Endothelial cell (in vitro differentiated cells): ENCODE measurements at regions not wholly inside any gene's neighbourhood (a gene's known extent, or its start where the extent isn't known, plus 50 kb on each side); places are given as distances from the start of the nearest gene placed in this dataset.

Source experiments
- DNase-seq: peaks from one replicate; pipeline ENCODE4 v3.0.0; 2021; ENCODE audit warnings: low spot score
- H3K27ac Mint-ChIP-seq: one replicate; pipeline ENCODE4 v1.8.0; 2021; ENCODE audit warnings: mixed read lengths, inconsistent platforms; ENCODE audit not compliant: unreplicated experiment
- H3K27me3 Mint-ChIP-seq: one replicate; pipeline ENCODE4 v1.8.0; 2021; ENCODE audit warnings: mild to moderate bottlenecking, moderate library complexity, mixed read lengths, inconsistent platforms; ENCODE audit not compliant: unreplicated experiment
- H3K36me3 Mint-ChIP-seq: one replicate; pipeline ENCODE4 v1.8.0; 2021; ENCODE audit warnings: mild to moderate bottlenecking, low read depth, mixed read lengths, inconsistent platforms; ENCODE audit not compliant: unreplicated experiment
- H3K4me1 Mint-ChIP-seq: one replicate; pipeline ENCODE4 v1.8.0; 2021; ENCODE audit warnings: mild to moderate bottlenecking, mixed read lengths, inconsistent platforms; ENCODE audit not compliant: unreplicated experiment
- H3K4me3 Mint-ChIP-seq: one replicate; pipeline ENCODE4 v1.8.0; 2021; ENCODE audit warnings: mild to moderate bottlenecking, mixed read lengths, inconsistent platforms; ENCODE audit not compliant: unreplicated experiment
- H3K9me3 Mint-ChIP-seq: one replicate; pipeline ENCODE4 v1.8.0; 2021; ENCODE audit warnings: mixed read lengths, inconsistent platforms; ENCODE audit not compliant: unreplicated experiment
- TF ChIP-seq, protein P1 (sequence below): fragments of 200-600 bp; sonication (generic); IDR thresholded peaks from one replicate; pipeline ENCODE4 v1.5.0; 2021; ENCODE audit warnings: antibody characterized with exemption; ENCODE audit not compliant: unreplicated experiment

DNA sequence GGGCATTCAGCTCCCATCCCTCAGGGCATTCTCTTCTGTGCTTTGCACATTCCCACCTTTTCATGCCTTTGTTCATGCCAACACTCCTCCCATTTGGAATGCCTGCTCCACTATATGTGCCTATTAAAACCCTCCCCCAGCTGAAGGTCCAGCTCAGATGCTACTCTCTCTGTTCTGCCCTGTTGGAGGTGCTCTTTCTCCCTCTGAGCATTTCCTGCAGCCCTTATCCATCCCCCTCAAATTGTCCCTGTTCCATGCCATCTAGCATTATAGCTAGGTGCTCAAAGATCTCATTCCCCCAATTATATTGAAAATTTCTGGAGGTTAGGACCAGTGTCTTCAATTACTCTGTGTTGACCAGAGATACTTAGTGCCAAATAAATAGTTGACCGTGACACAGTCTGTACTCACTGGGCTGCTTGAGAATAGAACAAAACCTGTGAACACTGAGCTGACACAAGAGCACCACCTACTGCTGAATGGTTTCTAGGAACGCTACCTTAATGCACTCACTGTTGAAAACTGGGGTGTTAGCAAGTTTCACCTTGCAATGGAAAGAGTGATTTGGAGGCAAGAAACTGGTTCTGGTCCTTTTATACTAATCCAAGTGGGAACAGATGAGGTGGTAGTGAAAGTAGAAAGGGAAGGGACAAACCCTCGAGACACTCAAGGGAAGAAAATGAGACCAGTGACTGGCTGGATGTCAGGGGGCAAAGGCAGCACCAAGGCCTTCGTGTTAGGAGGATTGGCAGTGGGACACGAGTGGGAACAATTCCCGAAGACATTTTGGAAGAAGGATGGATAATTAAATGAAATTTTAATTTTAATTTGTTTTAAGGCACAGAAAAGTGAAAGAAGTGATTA lies 289.8 kb upstream of the ROPN1 start:
- H3K4me1 Mint-ChIP-seq: peaks cover 41% of the 10 kb centered on the region
- no peaks in the 10 kb centered on the region for H3K9me3 Mint-ChIP-seq
- peaks cover 43% of the 10 kb centered on the region for H3K36me3 Mint-ChIP-seq
- peaks cover 8% of the 10 kb centered on the region for H3K27me3 Mint-ChIP-seq
- TF ChIP-seq, protein P1, sequence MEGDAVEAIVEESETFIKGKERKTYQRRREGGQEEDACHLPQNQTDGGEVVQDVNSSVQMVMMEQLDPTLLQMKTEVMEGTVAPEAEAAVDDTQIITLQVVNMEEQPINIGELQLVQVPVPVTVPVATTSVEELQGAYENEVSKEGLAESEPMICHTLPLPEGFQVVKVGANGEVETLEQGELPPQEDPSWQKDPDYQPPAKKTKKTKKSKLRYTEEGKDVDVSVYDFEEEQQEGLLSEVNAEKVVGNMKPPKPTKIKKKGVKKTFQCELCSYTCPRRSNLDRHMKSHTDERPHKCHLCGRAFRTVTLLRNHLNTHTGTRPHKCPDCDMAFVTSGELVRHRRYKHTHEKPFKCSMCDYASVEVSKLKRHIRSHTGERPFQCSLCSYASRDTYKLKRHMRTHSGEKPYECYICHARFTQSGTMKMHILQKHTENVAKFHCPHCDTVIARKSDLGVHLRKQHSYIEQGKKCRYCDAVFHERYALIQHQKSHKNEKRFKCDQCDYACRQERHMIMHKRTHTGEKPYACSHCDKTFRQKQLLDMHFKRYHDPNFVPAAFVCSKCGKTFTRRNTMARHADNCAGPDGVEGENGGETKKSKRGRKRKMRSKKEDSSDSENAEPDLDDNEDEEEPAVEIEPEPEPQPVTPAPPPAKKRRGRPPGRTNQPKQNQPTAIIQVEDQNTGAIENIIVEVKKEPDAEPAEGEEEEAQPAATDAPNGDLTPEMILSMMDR: no peak
- no peak overlapping the region for H3K27ac Mint-ChIP-seq
- DNase-seq: no peak
- H3K4me3 Mint-ChIP-seq: no peak overlapping the region

DNA sequence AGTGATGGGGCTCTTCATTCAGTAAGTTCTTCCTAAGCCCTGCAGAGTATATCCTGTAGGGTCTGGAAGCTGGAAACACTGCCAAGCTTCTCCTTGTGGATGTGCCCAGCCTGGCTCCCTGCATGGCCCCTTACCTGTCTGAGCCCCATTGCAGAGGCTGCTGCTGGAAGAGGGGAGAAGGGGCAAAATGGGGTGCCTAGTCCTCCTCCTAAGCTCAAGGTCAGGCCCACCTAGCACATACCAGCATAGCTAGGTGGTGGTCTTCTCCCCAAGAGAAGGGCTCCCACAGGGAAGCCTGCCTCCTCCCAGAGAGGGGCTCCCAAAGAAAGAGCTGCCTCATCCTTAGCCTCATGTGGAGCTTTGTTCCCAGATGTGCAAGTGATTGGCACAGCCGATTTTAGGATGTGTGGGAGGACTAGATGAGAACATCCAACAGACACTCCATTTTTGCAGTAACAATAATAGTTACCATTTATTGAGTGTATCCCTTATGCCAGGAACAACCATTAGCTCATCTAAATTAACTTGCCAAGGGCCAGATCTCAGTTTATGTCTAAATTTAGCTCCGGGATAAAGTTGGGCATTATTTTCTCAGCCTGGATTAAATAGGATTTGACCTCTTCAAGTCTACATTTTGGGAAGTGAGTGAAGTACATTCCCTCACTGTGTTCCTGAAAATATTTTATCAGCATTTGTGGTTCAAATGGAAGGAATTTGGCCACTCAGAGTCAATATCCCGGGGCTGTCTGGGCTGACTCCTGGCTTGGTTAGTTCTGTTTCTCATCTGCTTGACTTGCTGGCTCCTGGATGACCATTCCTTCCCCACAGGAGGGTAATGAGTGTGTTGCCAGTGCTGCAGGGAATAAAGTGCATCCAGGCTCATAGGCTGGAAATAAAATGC lies 291.1 kb upstream of the ROPN1 start:
- no peak overlapping the region for H3K4me3 Mint-ChIP-seq
- H3K4me1 Mint-ChIP-seq: peaks cover 28% of the 10 kb centered on the region
- TF ChIP-seq, protein P1: no peak
- peaks cover 32% of the 10 kb centered on the region for H3K36me3 Mint-ChIP-seq
- DNase-seq: no peak
- peaks cover 5% of the 10 kb centered on the region for H3K27me3 Mint-ChIP-seq
- no peaks in the 10 kb centered on the region for H3K9me3 Mint-ChIP-seq
- no peak overlapping the region for H3K27ac Mint-ChIP-seq

DNA sequence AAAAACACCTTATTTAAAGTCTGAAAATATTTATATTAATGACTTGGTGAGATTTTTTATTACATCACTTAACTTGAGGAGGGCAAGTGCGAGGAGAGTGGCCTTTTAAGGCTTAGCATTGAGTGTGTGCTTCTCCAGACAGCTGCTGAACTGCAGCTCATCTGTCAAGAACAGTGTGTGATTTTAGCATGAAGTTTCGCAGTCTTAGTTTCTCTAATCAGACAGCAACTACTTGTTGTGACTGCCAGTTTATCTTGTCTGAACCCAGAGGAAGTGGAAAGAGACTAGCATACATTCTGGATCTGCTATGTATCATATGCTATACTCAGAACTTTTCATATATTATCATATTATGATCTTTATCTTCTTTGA lies 291.7 kb upstream of the ROPN1 start:
- H3K27ac Mint-ChIP-seq: no peak overlapping the region
- no peak for DNase-seq
- H3K27me3 Mint-ChIP-seq: peaks cover 5% of the 10 kb centered on the region
- TF ChIP-seq, protein P1: no peak
- H3K36me3 Mint-ChIP-seq: peaks cover 35% of the 10 kb centered on the region
- H3K4me3 Mint-ChIP-seq: no peak overlapping the region
- H3K4me1 Mint-ChIP-seq: peaks cover 30% of the 10 kb centered on the region
- peaks cover 4% of the 10 kb centered on the region for H3K9me3 Mint-ChIP-seq

DNA sequence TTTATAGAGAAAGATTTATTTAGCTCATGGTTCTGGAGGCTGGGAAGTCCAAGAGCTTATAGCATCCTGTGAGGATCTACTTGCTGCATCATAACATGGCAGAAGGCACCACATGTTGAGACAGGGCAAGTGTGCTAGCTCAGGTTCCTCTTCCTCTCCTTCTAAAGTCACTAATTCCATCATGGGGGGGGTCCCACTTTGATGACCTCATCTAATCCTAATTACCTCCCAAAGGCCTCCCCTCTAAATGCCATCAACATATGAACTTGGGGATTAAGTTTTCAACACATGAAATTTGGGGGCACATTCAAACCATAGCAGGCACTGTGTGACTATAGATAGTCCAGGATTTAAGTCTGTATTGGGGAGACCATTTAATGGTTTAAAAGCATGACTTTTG lies 297.1 kb upstream of the ROPN1 start:
- Mint-ChIP-seq H3K9me3 (peaks cover 8% of the 10 kb centered on the region), H3K36me3 (peaks cover 32% of the 10 kb centered on the region), H3K27me3 (no peaks in the 10 kb centered on the region), H3K27ac (no peak overlapping the region), H3K4me3 (no peak overlapping the region), H3K4me1 (peaks cover 37% of the 10 kb centered on the region)
- TF ChIP-seq, protein P1: no peak
- no peak for DNase-seq
